ENCODE measurements at regions not wholly inside any gene's neighbourhood (a gene's known extent, or its start where the extent isn't known, plus 50 kb on each side); places are given as distances from the start of the nearest gene placed in this dataset.

GRCh38 chr2:59254279-59254678 lies 1013.2 kb upstream of the FANCL start:
- no peaks in the 10 kb centered on the region for H3K27me3 ChIP-seq (ENCODE audit: insufficient read depth, low read depth, severe bottlenecking)
- no peak for DNase-seq
- TF ChIP-seq CTCF (IDR thresholded peaks at IDR 0.05; ENCODE audit: low read depth, low read length) = no peak
- no peak overlapping the region for H3K27ac ChIP-seq
- no peaks in the 10 kb centered on the region for H3K9me3 ChIP-seq (ENCODE audit: severe bottlenecking)
- no peaks in the 10 kb centered on the region for H3K36me3 ChIP-seq
- no peak overlapping the region for H3K4me3 ChIP-seq (ENCODE audit: low read depth, low read length)

GRCh38 chr2:59250307-59250677 lies 1009.2 kb upstream of the FANCL start:
- DNase-seq = no peak
- Histone ChIP-seq H3K4me3 (ENCODE audit: low read depth, low read length) (no peak overlapping the region), H3K36me3 (no peaks in the 10 kb centered on the region), H3K27ac (no peak overlapping the region), H3K9me3 (ENCODE audit: severe bottlenecking) (no peaks in the 10 kb centered on the region), H3K27me3 (ENCODE audit: insufficient read depth, low read depth, severe bottlenecking) (no peaks in the 10 kb centered on the region)
- TF ChIP-seq CTCF (IDR thresholded peaks at IDR 0.05; ENCODE audit: low read depth, low read length) = no peak

- Histone ChIP-seq H3K36me3 (no peaks in the 10 kb centered on the region), H3K9me3 (ENCODE audit: severe bottlenecking) (no peaks in the 10 kb centered on the region), H3K4me3 (ENCODE audit: low read depth, low read length) (no peak overlapping the region), H3K27me3 (ENCODE audit: insufficient read depth, low read depth, severe bottlenecking) (no peaks in the 10 kb centered on the region), H3K27ac (no peak overlapping the region)
- DNase-seq = no peak
- TF ChIP-seq CTCF (IDR thresholded peaks at IDR 0.05; ENCODE audit: low read depth, low read length) = no peak
Observed at GRCh38 chr2:59249441-59250306, 1008.5 kb upstream of the FANCL start.

- H3K27me3 ChIP-seq (ENCODE audit: insufficient read depth, low read depth, severe bottlenecking) = no peaks in the 10 kb centered on the region
- no peak overlapping the region for H3K27ac ChIP-seq
- H3K36me3 ChIP-seq = no peaks in the 10 kb centered on the region
- H3K9me3 ChIP-seq (ENCODE audit: severe bottlenecking) = no peaks in the 10 kb centered on the region
- DNase-seq = no peak
- no peak for TF ChIP-seq CTCF (IDR thresholded peaks at IDR 0.05; ENCODE audit: low read depth, low read length)
- no peak overlapping the region for H3K4me3 ChIP-seq (ENCODE audit: low read depth, low read length)
Observed at GRCh38 chr2:59239146-59239545, 998.0 kb upstream of the FANCL start.

GRCh38 chr2:59237311-59237710 lies 996.2 kb upstream of the FANCL start:
- H3K27ac ChIP-seq = no peak overlapping the region
- H3K27me3 ChIP-seq (ENCODE audit: insufficient read depth, low read depth, severe bottlenecking) = no peaks in the 10 kb centered on the region
- TF ChIP-seq CTCF (IDR thresholded peaks at IDR 0.05; ENCODE audit: low read depth, low read length) = no peak
- H3K36me3 ChIP-seq = no peaks in the 10 kb centered on the region
- no peaks in the 10 kb centered on the region for H3K9me3 ChIP-seq (ENCODE audit: severe bottlenecking)
- DNase-seq = peak; percentile 36
- no peak overlapping the region for H3K4me3 ChIP-seq (ENCODE audit: low read depth, low read length)

- Histone ChIP-seq H3K27me3 (ENCODE audit: insufficient read depth, low read depth, severe bottlenecking) (no peaks in the 10 kb centered on the region), H3K4me3 (ENCODE audit: low read depth, low read length) (no peak overlapping the region), H3K36me3 (no peaks in the 10 kb centered on the region), H3K9me3 (ENCODE audit: severe bottlenecking) (no peaks in the 10 kb centered on the region), H3K27ac (no peak overlapping the region)
- no peak for DNase-seq
- no peak for TF ChIP-seq CTCF (IDR thresholded peaks at IDR 0.05; ENCODE audit: low read depth, low read length)
Observed at GRCh38 chr2:59236723-59237122, 995.6 kb upstream of the FANCL start.

Data from WERI-Rb-1 (cell line).